ENCODE measurements at regions not wholly inside any gene's neighbourhood (a gene's known extent, or its start where the extent isn't known, plus 50 kb on each side); places are given as distances from the start of the nearest gene placed in this dataset.

DNA sequence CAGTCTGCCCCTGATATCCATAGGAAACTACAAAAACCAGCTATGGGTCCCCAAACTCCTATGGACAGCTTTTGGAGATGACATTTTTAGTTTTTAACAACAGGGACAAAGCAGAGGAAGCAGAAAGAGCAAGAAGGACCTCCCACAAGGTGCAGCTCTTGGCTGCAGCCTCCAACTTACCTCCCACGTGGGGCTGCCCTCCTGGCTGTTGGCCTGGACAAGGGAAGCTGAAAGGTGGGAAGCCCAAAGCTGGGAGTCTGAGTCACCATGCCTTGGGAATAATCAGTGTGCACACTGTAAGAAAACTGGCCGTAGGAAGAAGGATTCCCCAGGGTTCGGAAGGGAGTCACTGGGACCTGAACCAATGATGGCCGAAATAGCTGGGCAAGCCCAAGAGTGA lies 51.8 kb upstream of the PAX1 start:
- DNase-seq: no peak

GRCh38 chr20:21643417-21643816 lies 62.0 kb upstream of the PAX1 start:
- DNase-seq: no peak

DNA sequence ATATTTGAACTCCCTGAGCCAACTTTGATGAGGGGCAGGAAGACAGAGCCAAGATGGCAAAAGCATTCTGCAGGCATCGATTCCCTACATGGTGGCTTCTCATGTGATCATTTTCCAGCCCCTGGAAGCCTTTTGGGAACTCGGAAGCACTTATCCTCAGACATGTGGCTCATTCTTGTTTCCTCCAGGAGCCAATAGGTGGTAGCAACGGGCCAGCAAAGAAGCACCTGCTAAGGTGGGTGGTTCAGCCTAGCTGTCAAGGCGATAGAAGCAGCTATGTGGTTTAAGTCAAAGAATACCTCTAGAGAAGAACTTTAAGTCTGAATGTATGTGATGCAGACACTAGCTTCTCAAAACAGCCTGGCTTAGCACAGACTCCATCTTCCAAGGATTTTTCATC lies 64.9 kb upstream of the PAX1 start:
- no peak for DNase-seq

- no peak for DNase-seq
Measured at GRCh38 chr20:21633829-21634228, 71.6 kb upstream of the PAX1 start.

- DNase-seq: no peak
Measured at GRCh38 chr20:21632735-21633053, 72.8 kb upstream of the PAX1 start.

DNA sequence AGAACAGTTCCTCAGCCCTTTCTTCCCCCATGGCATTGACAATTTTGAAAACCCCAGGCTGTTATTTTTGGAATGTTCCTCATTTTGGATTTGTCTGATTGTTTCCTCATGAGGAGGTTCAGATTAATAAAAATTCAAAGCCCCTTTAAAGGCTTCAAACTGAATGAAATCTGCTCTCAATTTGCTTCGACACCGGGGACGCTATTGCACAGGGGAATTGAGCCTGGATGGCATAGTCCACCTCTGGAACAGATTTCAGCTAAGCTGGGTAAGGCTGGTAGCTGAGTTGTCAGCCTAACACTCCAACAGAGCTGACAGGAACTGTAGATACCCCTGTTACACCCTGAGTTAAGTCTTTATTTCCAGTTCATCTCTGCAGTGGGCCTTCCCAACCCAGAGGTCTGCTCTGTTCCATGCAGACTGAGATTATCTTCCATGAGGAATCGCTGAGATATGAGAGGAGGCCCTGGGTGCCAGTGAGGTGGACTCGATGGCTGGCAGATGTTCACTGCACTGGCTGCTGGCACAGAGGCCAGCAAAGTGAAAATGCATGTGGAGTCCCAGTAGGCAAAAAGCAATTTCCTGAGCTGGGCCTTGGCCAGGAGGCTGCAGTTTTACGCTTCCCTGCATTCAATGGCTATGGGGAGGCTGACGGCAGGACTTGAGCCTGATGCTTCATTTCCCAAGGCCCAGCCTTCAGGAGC lies 73.3 kb upstream of the PAX1 start:
- DNase-seq: no peak

DNA sequence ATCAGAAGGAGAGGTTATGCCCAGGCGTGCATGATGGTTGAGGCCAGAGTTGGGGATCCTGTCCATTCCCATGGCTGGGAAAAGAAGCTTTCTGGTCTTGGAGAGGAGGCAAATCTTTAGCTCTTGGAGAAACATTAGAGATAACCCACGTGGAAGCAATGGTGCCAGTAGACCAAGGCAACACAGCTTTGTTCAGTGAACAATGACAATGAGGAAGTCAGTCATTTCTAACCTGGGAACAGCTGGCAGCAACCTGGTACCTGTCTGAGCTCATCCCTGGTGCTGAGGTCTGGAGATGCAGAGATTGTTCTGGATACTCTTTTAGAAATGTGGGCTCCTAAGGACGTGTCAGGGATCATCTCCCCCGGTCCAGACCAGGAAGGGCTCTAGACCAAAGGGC lies 76.7 kb upstream of the PAX1 start:
- DNase-seq: no peak

GRCh38 chr20:21623781-21624094 lies 81.7 kb upstream of the PAX1 start:
- DNase-seq: no peak

DNA sequence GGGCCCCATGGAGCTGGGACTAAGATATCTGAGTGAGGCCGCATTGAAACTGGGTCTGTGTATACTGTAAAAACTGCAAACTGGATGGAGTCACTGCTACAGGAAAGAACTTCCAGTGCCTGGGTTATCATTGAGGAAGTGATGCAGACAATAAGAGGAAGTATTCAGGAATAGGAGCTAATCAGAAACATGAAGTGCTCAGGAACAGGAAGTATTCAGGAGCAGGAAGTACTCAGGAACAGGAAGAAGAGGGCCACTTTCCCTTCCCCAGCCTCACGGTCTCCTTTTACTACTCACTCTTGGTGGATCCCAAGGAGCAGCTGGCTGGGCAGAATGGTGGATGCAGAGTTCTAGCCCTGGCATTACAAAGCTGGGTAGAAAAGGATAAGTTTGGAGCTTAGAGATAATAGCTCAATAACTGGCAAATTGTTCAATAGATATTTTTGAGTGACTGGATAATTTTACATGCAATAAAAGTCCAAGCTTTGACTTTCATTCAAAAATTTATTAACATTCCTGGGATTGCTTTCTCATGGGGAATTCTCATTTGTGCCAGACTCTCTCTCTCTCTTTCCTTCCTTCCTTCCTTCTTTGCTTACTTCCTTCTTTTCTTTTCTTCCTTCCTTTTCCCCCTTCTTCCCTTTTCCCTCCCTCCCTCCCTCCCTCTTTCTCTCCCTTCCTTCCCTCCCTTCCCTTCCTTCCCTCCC lies 82.2 kb upstream of the PAX1 start:
- peak; percentile 30 to 38 for DNase-seq

GRCh38 chr20:21622097-21622857 lies 83.2 kb upstream of the PAX1 start:
- DNase-seq: no peak

GRCh38 chr20:21618759-21619416 lies 86.6 kb upstream of the PAX1 start:
- no peak for DNase-seq

DNA sequence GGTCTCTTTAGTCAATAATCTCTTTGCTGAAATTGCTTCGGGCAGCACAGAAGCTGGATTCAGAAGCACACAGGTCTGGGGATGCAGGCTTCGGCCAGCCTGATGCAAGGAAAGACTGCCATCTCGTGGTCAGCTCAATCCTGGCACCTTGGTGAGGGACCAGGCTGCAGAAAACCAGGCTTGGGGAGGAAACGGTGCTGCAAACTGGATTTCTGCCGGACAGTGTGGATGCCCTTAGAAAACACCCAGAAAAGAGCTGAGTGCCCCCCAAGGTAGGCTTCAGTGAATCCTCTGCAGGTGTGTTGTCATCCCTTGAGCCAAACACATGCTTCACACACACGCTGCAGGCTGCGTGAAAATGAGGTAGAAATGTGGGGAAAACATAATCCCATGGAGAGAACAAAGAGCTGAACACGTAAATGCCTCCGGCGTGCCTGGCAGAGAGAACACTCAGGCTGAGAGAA lies 89.8 kb upstream of the PAX1 start:
- peak; percentile 23 to 32 for DNase-seq

DNA sequence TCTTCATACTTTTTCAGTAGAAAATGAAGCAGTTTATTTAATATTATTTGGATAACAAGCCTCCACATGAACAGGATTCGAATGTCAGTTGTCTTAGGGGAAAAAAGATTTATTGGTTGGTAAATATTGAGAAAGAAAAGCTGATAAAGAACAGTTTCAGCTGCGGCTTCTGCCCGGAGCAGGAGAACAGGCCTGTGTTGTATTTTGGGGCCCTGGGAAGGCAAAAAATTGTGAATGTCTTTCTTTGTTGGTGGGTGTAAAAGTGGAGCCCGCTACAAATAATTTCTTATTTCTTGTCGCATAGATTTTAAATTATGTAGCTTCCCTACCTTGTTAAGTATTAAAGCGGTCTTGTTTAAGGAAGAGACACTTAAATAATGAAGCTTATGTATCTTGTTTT lies 90.5 kb upstream of the PAX1 start:
- no peak for DNase-seq

DNA sequence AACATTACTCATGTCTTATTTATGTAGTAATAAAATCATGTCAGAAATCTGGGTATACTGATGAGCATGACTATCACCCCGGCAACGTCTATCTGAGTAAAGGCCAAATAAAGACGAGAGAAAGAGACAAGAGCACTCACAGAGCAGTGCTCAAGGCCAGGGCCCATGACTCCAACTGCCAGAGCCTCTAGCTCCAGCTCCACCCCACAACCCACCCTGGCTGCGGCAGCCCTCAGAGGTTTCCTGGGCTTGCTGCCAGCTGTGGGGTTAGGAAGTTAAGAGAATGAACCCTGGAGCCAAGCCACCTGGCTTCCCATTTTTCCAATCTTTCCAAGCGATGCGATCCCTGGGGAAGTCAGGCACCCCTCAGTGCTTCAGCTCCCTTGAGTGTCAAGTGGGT lies 92.0 kb upstream of the PAX1 start:
- DNase-seq: no peak

- no peak for DNase-seq
Measured at GRCh38 chr20:21609981-21610380, 95.5 kb upstream of the PAX1 start.

- no peak for DNase-seq
Measured at GRCh38 chr20:21609221-21609620, 95.4 kb upstream of the NKX2-2 start.

GRCh38 chr20:21608777-21609176 lies 94.9 kb upstream of the NKX2-2 start:
- no peak for DNase-seq

DNA sequence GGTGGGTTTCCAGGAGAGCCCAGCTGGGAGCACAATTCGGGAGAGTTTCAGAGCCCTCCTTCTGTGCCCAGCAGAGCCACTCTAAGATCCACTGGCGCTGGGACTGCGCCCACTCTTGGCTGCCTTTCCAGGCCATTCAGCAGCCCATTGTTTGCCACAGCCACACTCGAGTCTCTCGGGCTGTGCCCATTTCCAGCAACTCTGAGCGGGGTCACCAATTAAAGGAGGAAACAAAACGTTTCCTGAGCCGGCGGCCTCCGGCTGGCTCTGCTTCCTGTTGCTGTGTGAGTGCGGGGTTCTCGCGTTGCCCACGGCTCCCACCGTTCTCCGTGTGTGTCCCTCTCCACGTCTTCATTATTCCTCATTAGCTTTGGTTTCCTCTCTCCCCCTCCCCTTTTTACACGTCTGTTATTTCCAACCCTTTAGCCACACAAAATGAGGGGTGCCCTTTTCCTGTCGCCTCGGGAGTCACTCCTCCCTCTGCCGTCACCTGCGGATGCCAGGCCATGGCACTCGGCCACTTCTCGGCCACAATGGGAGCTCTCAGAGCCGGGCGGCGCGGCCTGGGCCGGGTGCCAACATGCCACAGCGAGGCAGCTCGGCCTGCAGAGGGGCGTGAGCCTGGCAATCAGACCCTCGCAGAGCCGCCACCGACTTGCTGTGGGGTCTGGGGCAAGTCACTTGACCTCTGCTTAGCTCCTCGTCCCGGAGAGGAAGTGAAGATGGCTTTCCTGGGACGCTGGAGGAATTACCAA lies 94.3 kb upstream of the NKX2-2 start:
- no peak for DNase-seq

GRCh38 chr20:21601799-21602198 lies 87.9 kb upstream of the NKX2-2 start:
- DNase-seq: no peak

DNA sequence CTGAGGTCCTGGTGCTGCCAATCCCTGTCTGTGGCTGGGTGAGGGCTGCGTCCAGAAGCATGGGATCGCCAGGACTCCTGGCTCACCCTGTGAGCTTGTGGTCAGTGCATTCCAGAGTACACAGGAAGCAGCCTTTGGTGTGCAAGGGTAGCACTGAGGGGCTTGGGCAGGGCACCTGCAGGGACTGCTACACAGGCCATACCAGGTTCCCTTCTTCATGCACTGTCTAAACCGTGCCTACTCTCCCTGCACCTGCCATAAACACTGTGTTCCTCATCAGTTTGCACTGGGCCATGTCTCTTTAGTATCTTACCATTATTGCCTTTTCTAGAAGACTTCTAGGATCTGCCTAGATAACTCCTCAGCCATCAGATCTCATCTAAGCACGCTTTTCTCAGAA lies 72.8 kb upstream of the NKX2-2 start:
- DNase-seq: no peak

DNA sequence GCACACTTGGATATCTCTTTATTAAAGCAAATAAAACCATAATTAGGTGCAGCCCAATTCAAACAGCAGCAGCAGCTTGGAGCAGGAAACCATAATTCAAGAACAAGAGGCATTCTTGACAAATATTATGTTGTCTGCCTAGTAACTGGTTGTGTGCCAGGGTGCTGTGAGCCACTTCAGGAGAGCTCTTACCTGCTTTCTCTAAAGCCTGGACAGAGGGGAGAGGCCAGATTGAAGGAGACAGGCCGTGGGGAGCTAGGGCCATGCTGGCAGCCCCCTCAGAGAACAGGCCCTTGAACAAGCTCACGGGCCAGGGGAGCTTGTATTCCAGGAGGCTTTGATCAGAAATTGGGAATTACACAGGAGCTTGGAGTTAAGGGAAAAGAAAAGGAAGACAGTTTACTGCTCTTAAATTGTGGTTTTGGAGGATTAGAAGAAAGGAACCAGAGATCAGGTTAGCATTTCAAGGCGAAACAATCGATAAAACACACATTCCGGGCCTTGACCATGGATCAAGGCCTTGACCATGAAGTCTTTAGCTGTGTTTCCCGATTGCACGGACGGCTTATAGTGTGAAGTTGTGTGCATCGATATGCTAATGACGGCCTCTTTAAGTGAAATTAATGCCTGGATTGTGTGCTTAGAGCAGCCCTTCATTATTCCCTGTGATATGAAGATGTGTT lies 69.8 kb upstream of the NKX2-2 start:
- no peak for DNase-seq

- DNase-seq: no peak
Measured at GRCh38 chr20:21577551-21577950, 63.7 kb upstream of the NKX2-2 start.

Measured in inflammatory macrophage (primary cell).